Activated naive CD4-positive, alpha-beta T cell treated with anti-CD3 and anti-CD28 coated beads, Interleukin-2, amount 10 ng/mL, durations not matched to agents 7 days and 5 days (primary cell): ENCODE measurements at regions not wholly inside any gene's neighbourhood (a gene's known extent, or its start where the extent isn't known, plus 50 kb on each side); places are given as distances from the start of the nearest gene placed in this dataset.

Experiments used
- CTCF ChIA-PET: fragments of 350-600 bp; sonication (Branson Sonifier 250); formaldehyde crosslinking; loops from one replicate; lab custom pipeline; 2021; ENCODE audit warnings: antibody characterized with exemption; lab: Charles Lee
- DNase-seq: peaks from one replicate; pipeline ENCODE4 v3.0.0-alpha.2; 2020
- H3K27ac Mint-ChIP-seq: one replicate; pipeline ENCODE4 v1.8.0; 2021; ENCODE audit warnings: mild to moderate bottlenecking, moderate library complexity, mixed read lengths
- H3K27me3 Mint-ChIP-seq: one replicate; pipeline ENCODE4 v1.8.0; 2021; ENCODE audit warnings: mild to moderate bottlenecking, mixed read lengths
- H3K36me3 Mint-ChIP-seq: one replicate; pipeline ENCODE4 v1.8.0; 2021; ENCODE audit warnings: mixed read lengths
- H3K4me1 Mint-ChIP-seq: one replicate; pipeline ENCODE4 v1.8.0; 2021; ENCODE audit warnings: mixed read lengths
- H3K4me3 Mint-ChIP-seq: one replicate; pipeline ENCODE4 v1.8.0; 2021; ENCODE audit warnings: mild to moderate bottlenecking, moderate library complexity, mixed read lengths
- H3K9me3 Mint-ChIP-seq: one replicate; pipeline ENCODE4 v1.8.0; 2021; ENCODE audit warnings: mixed read lengths

GRCh38 chr5:2986301-2986700, 234.8 kb upstream of the IRX2 start:
- H3K36me3 Mint-ChIP-seq, result no peaks in the 10 kb centered on the region
- DNase-seq, result no peak
- H3K4me1 Mint-ChIP-seq, result no peaks in the 10 kb centered on the region
- no peak overlapping the region for H3K4me3 Mint-ChIP-seq
- CTCF ChIA-PET, result no interaction called here
- H3K27ac Mint-ChIP-seq, result no peak overlapping the region
- H3K9me3 Mint-ChIP-seq, result peaks cover 12% of the 10 kb centered on the region
- no peaks in the 10 kb centered on the region for H3K27me3 Mint-ChIP-seq

GRCh38 chr5:2985718-2986117, 234.2 kb upstream of the IRX2 start:
- Mint-ChIP-seq H3K27ac (no peak overlapping the region), H3K9me3 (peaks cover 13% of the 10 kb centered on the region)
- CTCF ChIA-PET, result no interaction called here

GRCh38 chr5:2983583-2984300, 232.3 kb upstream of the IRX2 start:
- no peaks in the 10 kb centered on the region for H3K27me3 Mint-ChIP-seq
- no peaks in the 10 kb centered on the region for H3K36me3 Mint-ChIP-seq
- H3K4me1 Mint-ChIP-seq, result no peaks in the 10 kb centered on the region
- DNase-seq, result no peak
- CTCF ChIA-PET, result no interaction called here
- H3K9me3 Mint-ChIP-seq, result peaks cover 11% of the 10 kb centered on the region
- H3K27ac Mint-ChIP-seq, result no peak overlapping the region
- H3K4me3 Mint-ChIP-seq, result no peak overlapping the region

More at GRCh38 chr5:2985718-2986117, 234.2 kb upstream of the IRX2 start:
- no peak overlapping the region for H3K4me3 Mint-ChIP-seq
- H3K27me3 Mint-ChIP-seq, result no peaks in the 10 kb centered on the region
- no peaks in the 10 kb centered on the region for H3K36me3 Mint-ChIP-seq
- DNase-seq, result no peak
- H3K4me1 Mint-ChIP-seq, result no peaks in the 10 kb centered on the region

DNA sequence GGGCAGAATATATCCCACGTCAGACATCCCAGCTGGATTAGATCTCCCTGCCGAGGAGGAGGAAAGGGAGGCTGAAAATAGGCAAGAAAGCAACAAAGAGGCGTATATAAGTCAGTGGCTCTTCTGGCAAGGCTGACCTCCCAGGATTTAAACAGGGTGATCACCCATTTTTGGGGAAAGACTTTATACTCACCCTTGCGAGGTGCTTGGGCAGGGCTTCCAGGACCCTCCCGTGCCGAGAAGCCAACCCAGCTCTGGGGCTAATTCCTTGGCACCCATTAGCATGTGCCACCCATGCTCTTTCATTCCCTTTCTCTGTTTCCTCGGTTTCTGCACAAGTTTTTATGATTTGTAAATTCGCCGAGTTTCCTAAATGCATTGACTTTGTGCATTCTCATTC, 230.2 kb upstream of the IRX2 start:
- CTCF ChIA-PET, result no interaction called here
- Mint-ChIP-seq H3K9me3 (peaks cover 15% of the 10 kb centered on the region), H3K4me3 (no peak overlapping the region), H3K36me3 (no peaks in the 10 kb centered on the region), H3K27me3 (no peaks in the 10 kb centered on the region), H3K27ac (no peak overlapping the region), H3K4me1 (no peaks in the 10 kb centered on the region)
- no peak for DNase-seq

DNA sequence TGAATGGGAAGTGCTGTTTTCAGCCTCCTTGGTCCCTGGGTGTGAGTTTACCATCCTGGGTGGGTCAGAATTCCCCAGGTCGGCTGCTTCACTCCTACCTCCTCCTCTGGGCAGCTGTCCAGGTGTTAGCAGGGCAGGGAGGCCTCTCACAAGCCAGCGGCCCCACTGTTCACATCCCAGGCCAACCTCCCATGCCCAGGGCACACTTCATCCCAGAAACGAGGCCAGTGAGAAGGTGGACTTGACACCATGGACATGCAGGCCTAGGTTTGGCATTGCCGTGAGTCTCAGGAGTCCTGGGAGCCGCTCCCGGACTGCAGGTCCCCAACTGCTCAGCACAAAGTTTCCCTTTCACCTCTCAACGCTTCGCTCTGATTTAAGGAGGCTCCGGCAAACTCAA, 229.6 kb upstream of the IRX2 start:
- no peak for DNase-seq
- H3K4me1 Mint-ChIP-seq, result no peaks in the 10 kb centered on the region
- H3K36me3 Mint-ChIP-seq, result no peaks in the 10 kb centered on the region
- no peak overlapping the region for H3K4me3 Mint-ChIP-seq
- H3K27me3 Mint-ChIP-seq, result no peaks in the 10 kb centered on the region
- H3K9me3 Mint-ChIP-seq, result peaks cover 19% of the 10 kb centered on the region
- no peak overlapping the region for H3K27ac Mint-ChIP-seq
- CTCF ChIA-PET, result no interaction called here

- Mint-ChIP-seq H3K4me1 (no peaks in the 10 kb centered on the region), H3K4me3 (no peak overlapping the region), H3K27ac (no peak overlapping the region), H3K27me3 (no peaks in the 10 kb centered on the region), H3K36me3 (no peaks in the 10 kb centered on the region), H3K9me3 (peaks cover 28% of the 10 kb centered on the region)
- DNase-seq, result no peak
- CTCF ChIA-PET, result no interaction called here
These were observed 208.8 kb upstream of the IRX2 start for GRCh38 chr5:2960294-2960693.

DNA sequence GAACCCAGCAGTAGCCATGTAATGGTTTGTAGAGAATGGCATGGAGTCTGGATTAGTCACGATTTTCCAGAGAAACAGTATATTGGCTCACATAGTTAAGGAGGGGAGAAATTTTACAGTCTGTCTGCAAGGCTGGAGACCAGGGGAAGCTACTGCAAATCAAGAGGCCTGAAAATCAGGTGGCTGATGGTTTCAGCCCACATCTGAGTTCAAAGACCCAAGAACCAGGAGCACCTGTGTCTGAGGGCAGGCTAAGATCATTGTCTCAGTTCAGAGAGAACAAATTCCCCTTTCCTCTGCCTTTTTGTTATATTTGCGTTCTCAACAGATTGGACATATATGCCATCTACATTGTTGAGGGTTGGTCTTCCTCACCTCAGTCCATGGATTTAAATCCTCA, 207.5 kb upstream of the IRX2 start:
- CTCF ChIA-PET, result no interaction called here

DNA sequence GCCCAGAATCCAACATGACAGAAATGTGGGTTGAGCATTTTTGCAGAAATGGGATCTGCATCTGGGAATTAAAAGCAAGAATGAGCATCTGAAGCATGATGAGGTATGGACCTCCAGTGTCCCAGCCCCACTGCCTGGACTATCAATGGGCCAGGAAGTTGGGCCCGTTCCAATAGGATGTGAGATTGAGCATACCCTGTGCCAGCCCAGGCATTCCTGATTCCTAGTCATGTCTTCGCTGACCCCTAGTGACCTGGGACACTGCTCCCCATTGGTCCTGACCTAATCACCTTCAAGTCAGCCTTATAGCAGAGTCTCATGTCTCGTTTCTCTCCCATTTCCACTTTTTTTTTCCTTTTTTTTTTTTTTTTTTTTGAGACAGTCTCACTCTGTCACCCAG, 197.4 kb upstream of the IRX2 start:
- no peak overlapping the region for H3K27ac Mint-ChIP-seq
- peaks cover 17% of the 10 kb centered on the region for H3K9me3 Mint-ChIP-seq
- no peaks in the 10 kb centered on the region for H3K4me1 Mint-ChIP-seq
- CTCF ChIA-PET, result no interaction called here
- H3K27me3 Mint-ChIP-seq, result no peaks in the 10 kb centered on the region
- DNase-seq, result no peak
- no peak overlapping the region for H3K4me3 Mint-ChIP-seq
- H3K36me3 Mint-ChIP-seq, result no peaks in the 10 kb centered on the region

More for the DNA sequence above, 207.5 kb upstream of the IRX2 start:
- DNase-seq, result no peak
- Mint-ChIP-seq H3K4me3 (no peak overlapping the region), H3K4me1 (no peaks in the 10 kb centered on the region), H3K36me3 (no peaks in the 10 kb centered on the region), H3K9me3 (peaks cover 31% of the 10 kb centered on the region), H3K27me3 (no peaks in the 10 kb centered on the region), H3K27ac (no peak overlapping the region)

DNA sequence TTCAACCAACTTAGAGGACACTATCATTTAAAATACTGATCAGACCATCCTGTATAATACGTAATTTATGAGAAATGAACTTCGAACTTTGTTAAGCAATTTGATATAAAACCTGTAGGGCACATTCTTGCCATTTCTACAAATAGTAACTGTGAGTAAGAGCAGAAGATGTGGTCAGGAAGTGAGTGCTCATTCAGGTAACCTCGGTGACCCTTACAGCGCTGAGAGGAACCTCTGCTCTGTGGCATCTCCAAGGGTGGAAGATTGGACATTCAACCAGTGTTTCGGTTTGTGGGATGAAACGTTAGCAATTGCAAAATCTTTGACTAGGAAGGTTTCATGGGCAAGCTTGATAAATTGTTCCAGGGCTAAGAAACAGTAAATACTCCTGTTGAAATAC, 194.8 kb upstream of the IRX2 start:
- Mint-ChIP-seq H3K4me1 (no peaks in the 10 kb centered on the region), H3K36me3 (no peaks in the 10 kb centered on the region), H3K27me3 (no peaks in the 10 kb centered on the region), H3K27ac (no peak overlapping the region), H3K4me3 (no peak overlapping the region), H3K9me3 (peaks cover 16% of the 10 kb centered on the region)
- DNase-seq, result no peak
- CTCF ChIA-PET, result no interaction called here

GRCh38 chr5:2936413-2936812, 184.9 kb upstream of the IRX2 start:
- no peaks in the 10 kb centered on the region for H3K36me3 Mint-ChIP-seq
- no peak for DNase-seq
- CTCF ChIA-PET, result no interaction called here
- no peak overlapping the region for H3K27ac Mint-ChIP-seq
- no peaks in the 10 kb centered on the region for H3K27me3 Mint-ChIP-seq
- no peak overlapping the region for H3K4me3 Mint-ChIP-seq
- H3K9me3 Mint-ChIP-seq, result peaks cover 17% of the 10 kb centered on the region
- no peaks in the 10 kb centered on the region for H3K4me1 Mint-ChIP-seq

DNA sequence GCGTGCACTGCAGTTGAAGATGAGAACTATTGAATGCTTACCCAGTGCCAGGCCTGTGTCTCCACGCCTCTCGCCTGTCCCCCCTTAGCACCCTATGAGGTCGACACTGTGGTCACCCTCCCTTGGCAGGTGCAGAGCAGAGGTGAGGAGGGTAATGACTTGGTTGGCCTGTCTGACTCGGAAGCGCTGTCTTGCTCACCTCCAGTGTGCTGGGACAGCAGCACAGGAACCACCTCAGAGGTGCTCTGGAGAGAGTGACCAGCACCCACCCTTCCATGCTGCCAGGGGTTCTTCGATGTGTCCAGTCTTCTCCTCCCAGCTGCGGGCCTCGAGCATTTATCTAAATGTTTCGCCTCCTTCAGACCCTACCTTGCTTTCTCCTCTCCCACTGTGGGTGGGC, 178.3 kb upstream of the IRX2 start:
- no peaks in the 10 kb centered on the region for H3K4me1 Mint-ChIP-seq
- H3K9me3 Mint-ChIP-seq, result peaks cover 4% of the 10 kb centered on the region
- no peak overlapping the region for H3K27ac Mint-ChIP-seq
- DNase-seq, result no peak
- CTCF ChIA-PET, result no interaction called here
- no peaks in the 10 kb centered on the region for H3K27me3 Mint-ChIP-seq
- no peak overlapping the region for H3K4me3 Mint-ChIP-seq
- no peaks in the 10 kb centered on the region for H3K36me3 Mint-ChIP-seq

- DNase-seq, result no peak
- Mint-ChIP-seq H3K4me3 (no peak overlapping the region), H3K27ac (no peak overlapping the region), H3K27me3 (no peaks in the 10 kb centered on the region), H3K36me3 (no peaks in the 10 kb centered on the region), H3K4me1 (no peaks in the 10 kb centered on the region), H3K9me3 (peaks cover 25% of the 10 kb centered on the region)
- CTCF ChIA-PET, result no interaction called here
These were observed 170.2 kb upstream of the IRX2 start for GRCh38 chr5:2921651-2922050.

- DNase-seq, result no peak
- no peaks in the 10 kb centered on the region for H3K27me3 Mint-ChIP-seq
- H3K4me1 Mint-ChIP-seq, result no peaks in the 10 kb centered on the region
- no peak overlapping the region for H3K27ac Mint-ChIP-seq
- CTCF ChIA-PET, result no interaction called here
- H3K9me3 Mint-ChIP-seq, result peaks cover 25% of the 10 kb centered on the region
- no peak overlapping the region for H3K4me3 Mint-ChIP-seq
- no peaks in the 10 kb centered on the region for H3K36me3 Mint-ChIP-seq
These were observed 169.7 kb upstream of the IRX2 start for GRCh38 chr5:2921176-2921575.

DNA sequence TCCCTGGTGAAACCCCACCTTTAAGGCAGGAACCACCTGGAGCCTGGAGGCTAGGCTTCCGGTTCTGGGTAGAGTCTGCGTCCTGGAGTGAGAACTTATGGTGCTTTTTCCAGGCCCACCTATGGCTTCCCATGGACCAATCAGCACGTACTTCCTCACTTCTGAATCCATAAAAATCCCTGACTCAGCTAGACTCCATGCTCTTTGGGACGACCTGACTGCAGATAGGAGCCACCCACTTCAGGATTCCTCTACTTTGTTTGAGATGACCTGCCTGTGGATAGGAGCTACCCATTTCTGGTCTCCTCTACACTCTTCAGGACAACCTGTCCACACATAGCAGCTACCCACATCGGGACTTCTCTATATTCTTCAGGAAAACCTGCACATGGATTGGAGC, 168.8 kb upstream of the IRX2 start:
- Mint-ChIP-seq H3K4me3 (no peak overlapping the region), H3K36me3 (no peaks in the 10 kb centered on the region), H3K9me3 (peaks cover 25% of the 10 kb centered on the region), H3K27me3 (no peaks in the 10 kb centered on the region), H3K27ac (no peak overlapping the region), H3K4me1 (no peaks in the 10 kb centered on the region)
- DNase-seq, result no peak
- CTCF ChIA-PET, result no interaction called here

GRCh38 chr5:2919310-2920018, 168.0 kb upstream of the IRX2 start:
- Mint-ChIP-seq H3K4me1 (no peaks in the 10 kb centered on the region), H3K27me3 (no peaks in the 10 kb centered on the region), H3K9me3 (peaks cover 25% of the 10 kb centered on the region), H3K4me3 (no peak overlapping the region), H3K36me3 (no peaks in the 10 kb centered on the region), H3K27ac (no peak overlapping the region)
- CTCF ChIA-PET, result no interaction called here
- no peak for DNase-seq
